Panc1 (cell line): ENCODE measurements at regions not wholly inside any gene's neighbourhood (a gene's known extent, or its start where the extent isn't known, plus 50 kb on each side); places are given as distances from the start of the nearest gene placed in this dataset.

Experiments
- CTCF ChIP-seq: fragments of 450-650 bp; IDR thresholded peaks from 2 replicates; pipeline ENCODE4 v1.5.1; 2017; ENCODE audit warnings: mild to moderate bottlenecking
- POLR2AphosphoS5 ChIP-seq: IDR thresholded peaks from 2 replicates; pipeline ENCODE4 v1.6.1; 2012; ENCODE audit warnings: mild to moderate bottlenecking, low read depth, low read length, moderate library complexity
- REST ChIP-seq, 2 experiments: IDR thresholded peaks; 2 replicates each; pipeline ENCODE4 v1.6.1; 2011 to 2012; ENCODE audit warnings: low read depth in 2 of 2, control low read depth in 1 of 2, low read length in 1 of 2, mild to moderate bottlenecking in 1 of 2, moderate library complexity in 1 of 2; ENCODE audit not compliant: insufficient read depth in 1 of 2
- TCF7L2 ChIP-seq: IDR thresholded peaks from 2 replicates; pipeline ENCODE4 v1.6.1; 2011; ENCODE audit warnings: mild to moderate bottlenecking, low read depth, low read length, inconsistent platforms

GRCh38 chr21:38652396-38652795, 153.3 kb upstream of the ETS2 start:
- TF ChIP-seq CTCF (no peak), POLR2AphosphoS5 (no peak), TCF7L2 (no peak), REST (IDR thresholded peaks at IDR 0.05; ENCODE audit: insufficient read depth in 1 of 2, low read depth in 2 of 2, low read length in 1 of 2) (no peak)
